ENCODE measurements at regions not wholly inside any gene's neighbourhood (a gene's known extent, or its start where the extent isn't known, plus 50 kb on each side); places are given as distances from the start of the nearest gene placed in this dataset.

GRCh38 chr13:78228940-78229339 is 310.3 kb upstream of the EDNRB start:
- no peaks in the 10 kb centered on the region for H3K36me3 ChIP-seq (replicated peaks; ENCODE audit: low read depth, low read length)
- H3K4me1 ChIP-seq (ENCODE audit: low read length) = no peaks in the 10 kb centered on the region
- H3K27me3 ChIP-seq (ENCODE audit: low read depth, low read length) = no peaks in the 10 kb centered on the region
- H2AFZ ChIP-seq (ENCODE audit: low read depth, low read length) = no peak overlapping the region
- no peak overlapping the region for H3K4me2 ChIP-seq (ENCODE audit: low read length)
- no peak overlapping the region for H3K4me3 ChIP-seq (ENCODE audit: low read length)
- H3K79me2 ChIP-seq (ENCODE audit: low read length) = no peaks in the 10 kb centered on the region
- TF ChIP-seq EZH2phosphoT487 (IDR thresholded peaks at IDR 0.05; ENCODE audit: low read depth) = no peak
- no peak for TF ChIP-seq CTCF (IDR thresholded peaks at IDR 0.05; ENCODE audit: low read depth, low read length)
- no peak overlapping the region for H3K9ac ChIP-seq (ENCODE audit: low read length)
- no peaks in the 10 kb centered on the region for H3K9me3 ChIP-seq (ENCODE audit: insufficient read depth, low read length)
- H4K20me1 ChIP-seq (ENCODE audit: insufficient read depth, low read length) = no peaks in the 10 kb centered on the region
- no peak overlapping the region for H3K27ac ChIP-seq (ENCODE audit: low read length)

GRCh38 chr13:78228211-78228610 is 309.6 kb upstream of the EDNRB start:
- Histone ChIP-seq H3K4me2 (ENCODE audit: low read length) (no peak overlapping the region), H3K9ac (ENCODE audit: low read length) (no peak overlapping the region), H2AFZ (ENCODE audit: low read depth, low read length) (no peak overlapping the region), H3K4me3 (ENCODE audit: low read length) (no peak overlapping the region), H3K27ac (ENCODE audit: low read length) (no peak overlapping the region), H3K36me3 (replicated peaks; ENCODE audit: low read depth, low read length) (no peaks in the 10 kb centered on the region), H3K79me2 (ENCODE audit: low read length) (no peaks in the 10 kb centered on the region), H3K9me3 (ENCODE audit: insufficient read depth, low read length) (no peaks in the 10 kb centered on the region), H4K20me1 (ENCODE audit: insufficient read depth, low read length) (no peaks in the 10 kb centered on the region), H3K4me1 (ENCODE audit: low read length) (no peaks in the 10 kb centered on the region), H3K27me3 (ENCODE audit: low read depth, low read length) (no peaks in the 10 kb centered on the region)
- TF ChIP-seq EZH2phosphoT487 (IDR thresholded peaks at IDR 0.05; ENCODE audit: low read depth) = no peak

- H4K20me1 ChIP-seq (ENCODE audit: insufficient read depth, low read length) = no peaks in the 10 kb centered on the region
- H3K4me2 ChIP-seq (ENCODE audit: low read length) = no peak overlapping the region
- no peaks in the 10 kb centered on the region for H3K9me3 ChIP-seq (ENCODE audit: insufficient read depth, low read length)
- no peak for TF ChIP-seq EZH2phosphoT487 (IDR thresholded peaks at IDR 0.05; ENCODE audit: low read depth)
- no peak for TF ChIP-seq CTCF (IDR thresholded peaks at IDR 0.05; ENCODE audit: low read depth, low read length)
- H3K9ac ChIP-seq (ENCODE audit: low read length) = no peak overlapping the region
- H2AFZ ChIP-seq (ENCODE audit: low read depth, low read length) = no peak overlapping the region
- no peaks in the 10 kb centered on the region for H3K4me1 ChIP-seq (ENCODE audit: low read length)
- no peak overlapping the region for H3K4me3 ChIP-seq (ENCODE audit: low read length)
- H3K36me3 ChIP-seq (replicated peaks; ENCODE audit: low read depth, low read length) = no peaks in the 10 kb centered on the region
- H3K27me3 ChIP-seq (ENCODE audit: low read depth, low read length) = no peaks in the 10 kb centered on the region
- H3K79me2 ChIP-seq (ENCODE audit: low read length) = no peaks in the 10 kb centered on the region
- H3K27ac ChIP-seq (ENCODE audit: low read length) = no peak overlapping the region
Observed at GRCh38 chr13:78227709-78228108, 309.1 kb upstream of the EDNRB start.

- Histone ChIP-seq H3K4me1 (ENCODE audit: low read length) (0 out of 2 replicates have a peak, but pooled peaks cover 2% of the 10 kb centered on the region), H2AFZ (ENCODE audit: low read depth, low read length) (no peak overlapping the region), H3K79me2 (ENCODE audit: low read length) (no peaks in the 10 kb centered on the region), H3K4me2 (ENCODE audit: low read length) (no peak overlapping the region), H4K20me1 (ENCODE audit: insufficient read depth, low read length) (no peaks in the 10 kb centered on the region), H3K9ac (ENCODE audit: low read length) (no peak overlapping the region), H3K36me3 (replicated peaks; ENCODE audit: low read depth, low read length) (no peaks in the 10 kb centered on the region), H3K27me3 (ENCODE audit: low read depth, low read length) (no peaks in the 10 kb centered on the region), H3K27ac (ENCODE audit: low read length) (no peak overlapping the region), H3K9me3 (ENCODE audit: insufficient read depth, low read length) (no peaks in the 10 kb centered on the region), H3K4me3 (ENCODE audit: low read length) (no peak overlapping the region)
- TF ChIP-seq EZH2phosphoT487 (IDR thresholded peaks at IDR 0.05; ENCODE audit: low read depth) (no peak), CTCF (IDR thresholded peaks at IDR 0.05; ENCODE audit: low read depth, low read length) (no peak)
Observed at GRCh38 chr13:78215458-78216108, 297.0 kb upstream of the EDNRB start.
